ENCODE measurements at regions not wholly inside any gene's neighbourhood (a gene's known extent, or its start where the extent isn't known, plus 50 kb on each side); places are given as distances from the start of the nearest gene placed in this dataset.

GRCh38 chr4:27242217-27242616 lies 381.6 kb downstream of the STIM2 start:
- TF ChIP-seq CTCF (IDR thresholded peaks at IDR 0.05) (no peak), POLR2A (IDR thresholded peaks at IDR 0.05) (no peak)
